ENCODE measurements at regions not wholly inside any gene's neighbourhood (a gene's known extent, or its start where the extent isn't known, plus 50 kb on each side); places are given as distances from the start of the nearest gene placed in this dataset.
A peak's percentile ranks its signal among the peaks of the same experiment; 100 is the strongest.

DNA sequence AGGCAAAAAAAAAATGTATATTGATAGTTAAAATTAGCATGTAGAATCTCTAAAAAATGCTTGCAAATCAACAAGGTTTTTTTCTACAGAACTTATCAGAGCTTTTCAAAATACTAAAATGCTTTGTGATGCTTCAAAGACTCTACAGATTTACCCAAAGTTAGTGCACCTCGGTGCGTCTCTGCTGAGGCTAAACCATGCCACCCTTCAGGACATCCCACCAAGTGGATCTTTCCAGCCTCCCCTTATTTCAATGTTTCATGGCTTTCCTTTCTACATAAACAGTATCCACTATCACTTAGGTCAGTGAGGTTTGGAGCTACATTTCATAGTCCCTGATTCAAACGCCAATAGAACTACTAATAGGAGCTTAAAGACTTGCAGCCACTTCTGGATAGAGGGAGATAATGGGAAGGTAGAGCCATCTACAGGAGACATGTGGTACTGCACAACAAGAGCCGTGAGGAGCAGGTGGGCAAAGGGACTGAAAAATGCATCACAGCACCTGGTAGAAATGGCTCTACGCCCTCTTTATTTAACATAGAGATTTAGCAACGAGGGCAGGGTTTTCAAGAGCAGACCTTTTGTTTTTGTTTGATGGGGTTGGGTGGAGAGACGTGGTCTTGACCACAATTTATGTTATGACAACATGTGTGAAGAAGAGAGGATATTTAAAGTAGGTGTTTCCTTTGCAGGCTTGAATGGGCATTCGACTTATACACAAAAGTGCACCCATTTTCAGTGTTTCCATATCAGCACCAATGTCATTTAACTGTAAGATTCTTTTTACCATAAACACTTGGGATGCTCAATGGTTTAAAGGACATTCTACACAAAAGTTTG lies 56.1 kb upstream of the SLC35G4 start:
- peak; percentile 44 for DNase-seq

DNA sequence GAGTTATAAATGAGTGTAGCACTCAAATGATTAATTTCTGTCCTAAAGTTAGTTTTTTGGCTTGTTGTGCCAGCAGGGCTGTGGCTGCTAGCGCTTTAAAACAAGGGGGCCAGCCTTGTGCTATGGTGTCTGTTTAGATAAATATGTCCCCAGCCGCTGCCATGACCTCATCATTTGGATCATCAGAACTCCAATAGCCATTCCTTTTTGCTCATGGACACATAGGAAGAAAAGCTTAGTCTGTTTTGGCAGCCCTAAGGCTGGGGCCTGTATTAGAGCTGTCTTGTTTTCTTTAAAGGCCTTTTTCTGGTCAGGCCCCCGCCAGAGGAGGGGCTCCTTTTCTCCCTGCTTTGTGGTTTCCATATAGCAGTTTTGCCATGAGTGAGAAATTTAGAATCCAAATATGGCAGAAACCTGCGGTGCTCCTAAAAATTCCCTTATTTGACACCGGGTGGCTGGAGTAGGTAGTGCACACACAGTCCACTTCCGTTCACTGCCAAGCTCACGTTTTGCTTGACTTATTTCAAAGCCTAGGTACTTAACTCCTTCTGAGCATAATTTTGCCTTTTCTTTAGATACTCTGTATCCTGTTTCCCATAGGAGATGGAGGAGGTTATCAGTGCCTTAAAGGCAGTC lies 60.4 kb upstream of the SLC35G4 start:
- no peak for DNase-seq

DNA sequence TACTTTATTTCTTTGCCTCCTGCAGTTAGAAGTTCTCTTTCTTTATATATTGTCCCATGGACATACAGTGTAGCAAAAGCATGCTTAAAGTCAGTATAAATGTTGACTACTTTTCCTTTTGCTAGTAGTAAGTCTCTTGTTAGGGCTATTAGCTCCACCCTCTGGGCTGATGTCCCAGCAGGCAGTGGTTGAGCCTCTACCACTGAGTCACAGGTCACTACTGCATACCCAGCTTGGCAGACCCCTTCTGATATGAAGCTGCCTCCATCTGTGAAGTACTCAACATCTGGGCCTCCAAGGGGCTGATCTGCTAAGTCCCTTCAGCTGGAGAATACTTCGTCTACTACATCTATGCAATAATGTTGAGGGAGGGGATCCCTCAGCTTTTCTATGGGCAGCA lies 61.0 kb upstream of the SLC35G4 start:
- DNase-seq: no peak

DNA sequence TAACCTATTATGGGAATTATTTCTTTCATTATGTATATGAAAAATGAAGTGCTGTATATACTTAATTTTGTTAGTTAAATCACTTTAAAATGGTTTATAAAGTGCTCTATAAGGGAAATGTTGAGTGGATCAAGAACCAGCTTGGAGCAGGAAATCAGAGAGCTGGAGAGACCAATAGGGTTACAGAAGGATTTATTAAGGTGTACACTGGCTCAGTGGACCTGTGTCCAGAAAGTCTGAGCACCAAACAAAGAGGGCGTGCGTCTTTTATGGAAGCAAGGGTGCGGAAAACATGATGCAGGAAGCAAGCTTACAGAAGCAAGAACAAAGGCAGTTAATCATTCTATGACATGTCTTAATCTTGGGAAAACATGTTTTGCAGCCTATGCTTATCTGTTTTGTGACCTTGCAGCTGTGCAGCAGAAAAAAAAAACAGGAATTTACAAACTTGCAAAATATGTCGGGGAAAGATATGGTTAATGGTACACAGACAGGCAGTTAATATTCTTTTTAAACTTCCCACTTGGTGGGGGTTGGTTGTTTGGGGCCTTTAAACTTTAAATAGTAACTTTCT lies 65.2 kb upstream of the SLC35G4 start:
- DNase-seq: no peak

DNA sequence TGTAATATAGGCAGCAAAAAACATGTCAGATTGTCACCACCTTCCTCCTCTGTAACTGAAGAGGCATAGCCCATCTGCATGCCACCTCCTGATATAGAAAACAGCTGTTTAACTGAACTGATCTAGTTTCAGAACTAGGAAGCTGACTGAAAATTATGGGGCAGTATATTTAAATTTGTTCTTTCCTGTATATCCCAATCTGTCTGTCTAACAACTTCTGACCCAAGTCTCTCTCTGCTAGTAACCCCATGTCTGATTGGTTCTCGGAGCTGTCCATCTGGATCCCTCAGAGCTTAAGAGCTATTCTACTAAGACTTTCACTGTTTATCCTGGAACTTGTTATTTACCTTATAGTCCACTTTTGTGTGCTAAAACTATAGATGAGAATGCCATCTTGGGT lies 68.2 kb upstream of the SLC35G4 start:
- no peak for DNase-seq

DNA sequence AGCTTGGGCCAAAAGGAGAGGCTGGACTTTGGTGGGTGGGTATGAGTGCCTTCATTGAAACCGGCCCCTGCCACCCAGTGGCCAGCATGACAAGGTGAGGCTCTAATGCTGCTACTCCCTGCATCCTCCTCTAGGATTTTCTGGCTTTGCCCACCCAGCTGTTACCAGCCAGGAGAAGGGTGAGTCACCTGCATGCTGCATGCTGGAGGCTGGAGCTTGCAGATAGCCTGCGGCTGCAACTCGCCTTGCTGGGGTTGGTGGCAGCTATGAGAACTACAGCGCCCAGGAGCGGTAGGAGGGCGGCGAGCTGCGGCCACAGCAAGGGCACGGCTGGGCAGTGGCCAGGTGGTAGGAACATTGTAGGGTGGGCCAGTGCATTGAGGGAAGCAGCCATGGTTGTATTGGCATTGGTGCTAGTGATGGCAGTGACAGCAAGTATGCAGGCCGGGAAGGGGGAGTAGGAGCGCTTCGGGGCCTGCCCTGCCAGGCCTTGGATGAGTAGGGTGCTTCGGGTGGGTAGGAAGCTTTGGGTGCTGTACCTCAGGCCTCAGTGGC lies 75.4 kb upstream of the SLC35G4 start:
- DNase-seq: no peak

DNA sequence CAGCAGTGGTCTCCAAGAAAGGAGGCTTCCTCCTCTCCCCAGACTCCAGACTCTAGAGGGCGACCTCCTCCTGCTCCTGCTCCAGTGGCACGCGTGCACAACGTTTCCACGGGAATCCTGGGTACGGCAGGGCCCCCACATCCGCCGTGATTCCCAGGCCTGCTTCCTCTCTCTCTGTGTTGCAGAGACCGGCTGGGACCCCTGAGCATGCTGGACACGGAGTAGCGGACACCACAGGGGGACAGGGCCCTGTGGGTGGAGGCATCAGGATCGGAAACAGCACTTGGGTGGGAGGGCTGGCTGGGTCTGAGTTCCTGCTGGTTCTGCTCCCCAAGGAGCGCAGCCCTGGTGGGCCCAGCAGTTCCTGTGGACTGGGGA lies 75.9 kb upstream of the SLC35G4 start:
- DNase-seq: no peak

DNA sequence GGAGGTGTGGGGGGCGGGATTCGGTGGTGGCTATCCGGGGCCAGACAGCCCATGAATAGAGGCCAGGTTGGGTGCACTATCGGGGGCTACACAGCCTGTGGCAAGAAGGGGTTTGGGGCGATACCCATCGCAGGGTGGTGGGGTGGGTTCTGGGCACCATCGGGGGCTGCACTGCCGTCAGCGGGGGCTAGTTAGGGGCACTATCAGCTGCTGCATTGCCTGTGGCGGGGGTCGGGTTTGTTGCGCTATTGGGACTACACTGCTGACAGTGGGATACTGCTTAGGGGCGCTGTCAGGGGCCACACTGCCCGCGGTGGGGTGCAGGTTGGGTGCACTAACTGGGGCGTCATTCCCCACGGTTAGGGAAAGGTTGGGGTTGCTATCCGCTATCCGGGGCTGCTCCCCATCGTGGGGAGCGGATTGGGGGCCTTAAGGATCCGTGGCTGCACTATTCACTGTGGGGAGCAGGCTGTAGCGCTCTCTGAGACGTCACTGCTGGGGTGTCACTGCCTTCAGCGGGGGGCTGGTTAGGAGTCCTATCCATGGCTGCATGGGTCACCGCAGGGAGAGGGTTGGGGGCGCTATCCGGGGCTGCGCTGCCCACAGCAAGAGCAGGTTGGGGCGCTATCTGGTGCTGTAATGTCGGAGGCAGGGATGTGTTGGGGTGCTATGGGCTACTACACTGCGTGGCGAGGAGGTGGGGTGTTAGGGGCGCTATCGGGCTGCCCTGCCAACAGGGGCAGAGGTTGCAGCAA lies 76.5 kb upstream of the SLC35G4 start:
- no peak for DNase-seq

DNA sequence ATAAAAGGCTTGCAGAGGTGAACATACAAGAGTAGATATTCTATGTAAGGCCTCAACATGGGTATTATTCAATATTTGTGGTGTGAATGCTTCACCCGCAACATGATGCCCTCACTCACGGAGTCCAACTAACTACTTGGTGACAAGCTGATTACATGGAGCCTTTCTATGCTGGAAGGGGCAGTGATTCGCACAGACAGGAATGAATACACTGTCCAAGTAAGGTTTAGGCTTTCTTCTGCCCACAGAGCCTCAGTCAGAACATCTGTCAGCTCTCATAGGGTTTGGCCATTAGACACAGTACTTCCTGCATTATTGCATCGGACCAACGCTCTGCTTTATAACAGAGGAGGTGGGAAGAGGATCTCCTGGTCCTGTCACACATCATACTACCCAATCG lies 80.3 kb upstream of the SLC35G4 start:
- DNase-seq: no peak

DNA sequence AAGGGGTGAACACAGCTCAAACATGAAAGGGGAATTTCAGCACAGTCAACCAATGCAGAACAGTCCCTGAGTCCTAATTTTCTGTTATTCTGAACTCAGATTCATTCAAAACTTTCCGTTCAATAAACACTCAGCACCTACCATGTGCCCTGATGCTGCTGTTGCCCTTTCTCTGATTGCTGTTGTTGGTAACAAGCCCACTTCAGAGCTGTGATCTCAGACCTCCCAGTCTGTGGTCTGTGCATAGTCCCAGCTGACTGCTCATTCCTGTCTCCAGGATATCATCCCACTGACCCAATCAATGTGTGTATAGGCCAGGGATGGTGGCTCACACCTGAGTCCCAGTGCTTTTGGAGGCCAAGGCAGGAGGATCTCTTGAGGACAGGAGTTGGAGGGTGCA lies 82.7 kb upstream of the SLC35G4 start:
- no peak for DNase-seq

DNA sequence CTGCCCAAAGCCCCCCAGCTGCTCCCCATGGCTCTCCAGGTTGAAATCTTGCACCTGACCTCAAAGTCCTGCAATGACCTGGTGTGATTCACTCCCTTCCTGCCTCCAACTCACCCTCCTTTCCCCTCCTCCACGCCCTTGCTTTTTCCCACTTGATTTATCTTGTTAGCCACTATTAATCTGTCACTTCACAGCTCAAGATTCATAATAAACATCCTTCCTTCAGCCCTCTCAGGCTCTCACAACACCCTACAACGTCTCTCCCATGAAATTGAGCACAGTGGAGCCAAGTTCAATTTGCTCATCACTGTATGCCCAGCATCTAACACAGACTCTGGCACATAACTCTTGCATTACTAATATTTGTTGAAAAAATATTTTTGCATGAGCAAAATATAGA lies 85.6 kb upstream of the SLC35G4 start:
- no peak for DNase-seq

DNA sequence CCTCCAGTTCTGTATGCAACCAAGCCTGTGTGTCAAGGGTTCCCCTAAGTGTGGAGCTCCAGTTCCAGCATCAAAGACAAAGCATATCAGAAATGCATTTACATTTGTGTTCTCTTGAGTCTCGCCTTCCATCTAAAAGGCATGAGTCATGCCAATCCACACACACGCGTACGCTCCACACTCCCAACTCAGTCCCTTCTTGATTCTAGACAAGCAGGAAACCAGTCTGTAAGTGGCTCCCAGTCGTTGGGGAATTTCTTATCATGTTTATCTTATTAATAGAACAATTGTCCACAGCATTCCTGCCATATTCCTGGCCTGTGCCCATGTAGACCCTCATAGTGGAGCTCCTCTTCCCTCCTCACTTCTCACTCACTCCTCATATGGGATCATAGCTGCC lies 86.4 kb upstream of the SLC35G4 start:
- no peak for DNase-seq

DNA sequence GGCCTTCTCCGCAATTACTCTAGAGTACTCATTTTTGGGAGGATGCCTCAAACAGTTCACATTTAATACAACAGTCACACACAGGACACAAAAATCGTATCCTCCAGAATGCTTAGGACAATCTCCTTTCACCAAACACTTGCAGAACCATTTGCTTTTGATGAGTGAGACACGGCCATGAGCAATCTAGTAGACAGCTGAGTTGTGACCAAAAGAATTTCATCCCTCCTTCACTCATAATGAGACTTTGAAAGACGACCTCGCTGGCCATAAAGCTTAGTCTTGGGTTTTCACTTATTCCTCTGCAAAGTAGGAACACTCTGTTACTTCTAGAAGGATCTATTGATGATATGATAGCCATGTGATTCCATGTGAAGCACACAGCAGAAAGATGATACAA lies 87.5 kb upstream of the SLC35G4 start:
- DNase-seq: no peak

DNA sequence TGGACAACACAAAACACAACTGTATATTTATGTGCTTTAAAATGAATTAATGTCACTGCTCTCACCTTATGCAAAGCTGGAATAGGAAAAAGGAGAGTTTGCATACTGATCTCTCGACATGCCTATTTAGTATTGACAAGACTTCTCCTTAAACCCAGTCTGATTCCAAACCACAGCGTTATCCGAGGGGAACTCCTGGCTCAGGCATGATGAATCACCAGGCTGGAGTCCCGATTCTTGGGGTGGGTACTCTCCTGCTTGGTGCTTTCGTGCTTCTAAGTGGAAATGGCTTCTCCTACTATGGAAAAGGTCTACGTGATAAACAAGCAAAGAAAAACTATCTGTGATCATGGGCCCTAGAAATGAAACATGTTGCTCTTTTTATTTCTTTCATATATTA lies 88.9 kb upstream of the SLC35G4 start:
- no peak for DNase-seq

DNA sequence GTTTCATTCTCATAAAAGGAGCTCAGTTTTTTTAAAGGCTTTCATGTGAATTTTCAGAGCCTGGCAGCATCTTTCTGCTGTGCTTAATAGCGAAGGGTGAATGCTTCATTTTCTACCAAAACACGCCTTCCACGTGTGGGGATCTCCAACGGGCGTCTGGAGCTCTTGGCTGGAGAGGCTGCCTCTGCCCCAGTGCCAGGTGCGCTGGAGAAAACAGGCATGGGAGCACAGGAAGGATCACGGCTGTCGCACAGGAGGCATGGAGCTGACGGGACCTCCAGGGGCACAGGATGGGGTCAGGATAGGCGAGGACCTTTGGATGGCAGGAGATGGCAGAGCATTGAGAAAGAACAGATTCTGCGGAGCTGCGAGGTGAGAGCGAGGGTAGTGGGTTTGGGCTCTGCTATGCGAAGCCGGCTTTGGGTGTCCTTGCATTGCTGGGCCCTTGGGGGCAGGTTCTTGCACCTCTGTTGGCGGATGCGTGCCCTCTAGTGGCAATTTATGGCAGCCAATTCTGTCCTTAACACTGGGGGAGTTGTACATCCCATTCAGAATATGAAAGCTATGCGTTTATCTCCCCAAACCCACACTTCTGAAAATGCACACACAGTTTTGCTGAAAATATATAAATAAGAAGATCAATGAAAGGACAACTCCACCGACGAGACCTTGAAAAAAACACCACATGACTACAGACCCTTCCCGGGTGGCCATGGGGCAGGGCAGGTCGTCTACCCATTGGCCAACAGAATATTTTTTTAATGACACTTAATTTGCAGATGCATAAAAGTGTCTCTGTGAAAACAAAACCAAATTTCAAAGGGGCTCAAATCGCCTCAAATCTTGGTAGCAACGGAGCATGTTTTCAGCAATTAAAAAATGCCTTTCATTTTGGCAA lies 90.4 kb upstream of the SLC35G4 start:
- DNase-seq: peak; percentile 72

DNA sequence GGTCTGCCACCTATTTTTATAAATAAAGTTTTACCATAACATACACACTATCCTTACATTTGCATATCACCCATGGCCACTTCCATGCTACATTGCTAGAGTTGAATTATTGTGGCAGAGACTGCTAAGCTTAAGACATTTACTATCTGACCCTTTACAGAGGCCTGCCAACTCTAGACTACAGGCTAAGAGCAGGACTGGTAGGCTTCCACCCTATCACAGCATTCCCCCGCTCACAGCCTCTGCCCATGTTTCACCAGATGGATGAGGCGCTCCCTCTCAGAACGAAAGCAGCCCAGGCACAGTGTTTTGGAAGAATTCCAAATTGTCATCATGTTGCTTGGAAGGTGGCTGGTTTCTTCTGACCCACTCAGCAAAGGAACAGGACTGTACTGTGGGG lies 91.7 kb upstream of the SLC35G4 start:
- no peak for DNase-seq

DNA sequence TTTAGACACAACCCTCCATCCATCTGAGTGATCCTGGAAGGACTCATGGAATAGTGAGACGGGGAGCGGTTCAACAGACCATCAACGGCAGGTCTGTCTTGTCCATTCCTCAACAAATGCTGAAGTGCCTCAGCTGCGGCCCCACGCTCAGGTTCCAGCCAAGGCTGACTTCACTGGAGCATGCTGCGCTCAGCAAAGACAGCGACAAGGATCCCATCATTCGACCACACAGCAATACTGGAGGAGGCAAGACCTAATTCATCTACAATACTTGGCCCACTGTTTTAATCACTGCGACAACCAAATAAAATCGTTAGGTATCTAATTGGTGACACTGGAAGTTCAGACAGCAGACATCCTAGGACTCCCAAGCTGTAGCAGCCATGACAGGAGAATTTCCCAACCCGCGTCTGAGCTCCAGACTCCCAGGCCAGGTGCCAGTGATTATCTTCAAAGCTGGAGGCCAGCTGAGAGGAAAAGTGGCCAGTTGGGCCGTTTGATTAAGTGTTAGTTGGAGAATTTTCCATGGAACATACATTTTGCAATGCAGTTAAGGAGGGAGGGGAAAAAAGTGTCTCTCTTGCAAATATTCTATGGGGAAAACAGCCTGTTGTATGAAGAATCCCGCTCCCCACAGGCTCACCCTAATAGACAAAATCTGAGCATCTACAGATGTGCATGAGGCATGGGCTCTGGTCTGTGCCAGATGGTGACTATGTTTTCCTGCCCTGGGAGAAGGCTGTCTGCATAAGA lies 92.5 kb upstream of the SLC35G4 start:
- no peak for DNase-seq

DNA sequence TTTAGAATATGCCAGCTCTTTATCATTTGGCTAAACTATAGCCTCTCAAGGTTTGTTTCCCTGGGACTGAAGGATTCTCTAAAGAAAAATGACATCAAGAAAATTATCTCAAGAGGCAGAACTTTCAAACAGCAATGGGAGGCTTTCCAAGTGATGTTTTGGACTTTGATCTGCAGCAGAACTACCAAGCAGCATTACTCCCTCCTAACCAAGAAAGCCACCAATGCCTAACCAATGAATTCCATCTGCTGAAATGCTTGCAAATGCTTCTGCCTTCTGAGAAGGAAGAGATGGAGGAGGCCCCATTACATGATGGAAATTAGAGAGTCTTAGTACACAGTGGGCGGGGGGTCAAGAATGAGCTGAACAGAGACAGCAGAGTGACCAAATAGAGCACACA lies 95.1 kb upstream of the SLC35G4 start:
- no peak for DNase-seq

DNA sequence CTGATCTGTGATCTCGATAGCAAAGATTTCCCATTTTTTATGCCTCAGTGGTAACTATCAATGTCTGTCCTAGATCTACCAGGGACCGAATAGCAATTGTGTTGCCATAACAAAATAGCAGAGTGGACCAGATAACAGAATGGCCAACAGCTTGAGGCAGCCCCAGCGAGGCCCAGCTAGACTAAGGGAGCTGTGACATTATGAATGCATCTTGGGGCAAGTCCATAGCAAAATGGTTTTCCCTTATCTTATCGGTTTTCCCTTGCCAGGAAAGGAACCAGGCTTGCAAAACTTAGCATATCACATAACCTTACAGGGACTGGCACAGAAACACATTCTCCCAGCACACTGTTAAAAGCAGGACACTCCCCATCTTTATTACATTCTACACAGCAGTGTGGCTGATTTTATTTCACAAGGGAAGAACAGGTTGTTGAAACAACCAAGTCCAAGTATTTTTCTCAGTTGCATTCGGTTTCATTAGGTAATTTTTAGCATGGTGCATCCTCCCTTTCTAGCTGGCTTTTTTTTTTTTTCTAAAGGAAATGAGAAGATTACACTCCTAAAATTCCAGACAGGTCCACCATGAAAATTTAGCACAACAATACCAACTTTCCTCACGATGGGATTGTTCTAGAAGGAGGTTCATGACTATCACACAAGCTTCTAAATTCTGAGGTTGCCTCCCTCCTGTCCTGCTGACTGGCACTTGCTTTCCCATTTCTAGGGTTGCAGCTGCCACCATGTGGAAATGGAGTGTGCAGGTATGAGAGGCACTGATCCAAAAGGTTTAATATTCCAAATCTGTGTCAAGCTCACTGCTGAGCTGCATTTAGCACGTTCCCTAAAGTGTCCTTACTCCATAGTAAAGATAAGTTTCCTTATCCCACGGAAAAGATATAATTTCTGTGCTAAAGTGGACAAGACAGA lies 97.0 kb upstream of the SLC35G4 start:
- no peak for DNase-seq

DNA sequence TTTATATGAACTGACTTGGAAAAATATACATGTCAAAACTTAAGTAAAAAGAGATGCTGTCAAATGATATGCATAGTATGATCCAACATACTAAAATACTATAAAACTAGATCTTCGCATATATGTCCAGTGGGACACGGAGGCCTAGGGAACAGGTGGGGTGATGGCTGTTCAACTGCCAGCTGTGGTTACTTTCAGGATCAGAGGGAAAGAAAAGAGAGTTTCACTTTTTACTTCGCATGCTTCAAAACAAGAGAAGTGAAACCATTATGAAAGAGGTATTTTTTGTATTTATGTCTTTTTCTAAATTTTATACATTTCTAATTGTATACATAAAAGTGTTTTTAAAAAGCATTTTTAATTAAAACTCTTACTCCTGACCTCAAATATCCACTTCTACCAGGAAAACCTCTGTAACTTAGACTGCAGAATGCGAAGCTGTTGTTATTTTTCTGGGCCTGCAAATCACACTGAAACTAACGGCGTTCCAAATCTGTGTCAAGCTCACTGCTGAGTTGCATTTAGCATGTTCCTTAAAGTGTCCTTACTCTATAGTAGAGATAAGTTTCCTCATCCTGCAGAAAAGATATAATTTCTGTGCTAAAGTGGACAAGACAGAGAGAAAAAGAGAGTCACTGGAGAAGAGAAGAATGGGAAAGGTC lies 97.8 kb upstream of the SLC35G4 start:
- DNase-seq: no peak
